BJ (cell line): ENCODE measurements at regions not wholly inside any gene's neighbourhood (a gene's known extent, or its start where the extent isn't known, plus 50 kb on each side); places are given as distances from the start of the nearest gene placed in this dataset.

ENCODE experiments used
- CTCF ChIA-PET: fragments of 350-600 bp; formaldehyde crosslinking; extraction: SDS; loops from one replicate; lab custom pipeline; 2021; ENCODE audit warnings: antibody characterized with exemption, inconsistent platforms; lab: Yijun Ruan, JAX
- POLR2A ChIA-PET: fragments of 300-600 bp; sonication (Branson Sonifier 250); formaldehyde crosslinking; extraction: SDS; loops from one replicate; lab custom pipeline; 2021; ENCODE audit warnings: antibody characterized with exemption; lab: Charles Lee
- DNase-seq: peaks from one replicate; pipeline ENCODE4 v3.0.0-alpha.2; 2011; ENCODE audit warnings: low read depth
- H3K27me3 ChIP-seq: 2 replicates; pipeline ENCODE4 v1.6.0; 2011; ENCODE audit warnings: low read length; ENCODE audit not compliant: control insufficient read depth, insufficient read depth
- H3K36me3 ChIP-seq: 2 replicates; pipeline ENCODE4 v1.5.1; 2011; ENCODE audit warnings: low read length; ENCODE audit not compliant: control insufficient read depth, insufficient read depth
- H3K4me3 ChIP-seq: 2 replicates; pipeline ENCODE4 v1.5.1; 2011; ENCODE audit warnings: low read depth, mild to moderate bottlenecking, control low read depth, low read length
- CTCF ChIP-seq: IDR thresholded peaks from 2 replicates; pipeline ENCODE4 v1.5.1; 2011; ENCODE audit warnings: low read depth, mild to moderate bottlenecking, control low read depth, inconsistent platforms, low read length, moderate library complexity; ENCODE audit not compliant: insufficient read depth

DNA sequence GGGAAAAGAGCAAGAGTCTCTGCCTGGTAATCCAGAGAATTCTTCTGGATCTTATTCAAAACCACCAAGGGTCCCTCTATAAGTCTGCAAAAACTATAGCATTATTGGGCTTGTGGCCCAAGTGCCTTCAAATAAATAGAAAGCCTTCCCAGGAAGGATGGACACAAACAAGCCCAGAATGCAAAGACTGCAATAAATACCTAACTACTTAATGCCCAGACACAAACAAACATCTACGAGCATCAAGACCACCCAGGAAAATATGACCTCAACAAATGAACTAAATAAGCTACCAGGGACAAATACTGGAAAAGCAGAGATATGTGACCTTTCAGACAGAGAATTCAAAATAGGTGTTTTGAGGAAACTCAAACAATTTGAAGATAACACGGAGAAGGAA is 355.8 kb upstream of the GRAMD2B start:
- TF ChIP-seq CTCF = no peak
- no peak for DNase-seq
- no peaks in the 10 kb centered on the region for H3K36me3 ChIP-seq
- no peak overlapping the region for H3K4me3 ChIP-seq
- ChIA-PET CTCF (no interaction called here), POLR2A (no interaction called here)
- no peaks in the 10 kb centered on the region for H3K27me3 ChIP-seq

DNA sequence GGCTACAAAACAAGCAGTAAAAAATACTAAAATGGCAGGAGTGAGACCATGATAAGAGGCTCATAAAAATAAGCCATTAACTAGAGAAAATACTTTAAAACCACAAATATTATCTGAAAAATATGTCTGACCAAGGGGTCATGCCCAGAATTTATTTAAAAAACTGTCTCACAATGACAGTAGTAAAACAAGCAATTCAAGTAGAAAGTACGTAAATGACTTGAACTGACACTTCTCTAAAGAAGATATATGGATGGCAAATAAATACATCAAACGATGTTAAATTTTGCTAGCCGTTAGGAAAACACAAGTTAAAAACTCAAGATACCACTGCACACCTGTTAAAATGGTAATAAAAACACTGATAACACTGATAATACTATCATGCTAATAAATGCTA is 353.9 kb upstream of the GRAMD2B start:
- H3K27me3 ChIP-seq = no peaks in the 10 kb centered on the region
- TF ChIP-seq CTCF = no peak
- DNase-seq = no peak
- H3K36me3 ChIP-seq = no peaks in the 10 kb centered on the region
- H3K4me3 ChIP-seq = no peak overlapping the region
- CTCF ChIA-PET = no interaction called here
- POLR2A ChIA-PET = no interaction called here

DNA sequence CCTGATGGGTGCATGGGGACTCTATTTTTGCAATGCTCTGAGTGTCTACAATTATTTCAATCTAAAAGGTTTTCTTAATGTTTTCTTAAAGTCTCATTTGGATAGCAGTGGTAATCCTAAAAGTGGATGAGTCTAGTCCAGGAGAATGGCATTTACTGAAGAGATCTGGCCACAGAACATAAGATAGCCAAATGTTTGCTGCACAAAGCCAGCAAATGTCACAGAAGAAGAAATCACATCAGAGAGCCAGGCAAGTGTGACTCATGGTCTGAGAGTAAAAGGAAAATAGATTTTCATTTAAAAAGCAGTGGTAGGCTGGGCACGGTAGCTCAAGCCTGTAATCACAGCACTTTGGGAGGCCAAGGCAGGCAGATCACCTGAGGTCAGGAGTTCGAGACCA is 352.7 kb upstream of the GRAMD2B start:
- DNase-seq = no peak
- H3K4me3 ChIP-seq = no peak overlapping the region
- ChIA-PET POLR2A (no interaction called here), CTCF (no interaction called here)
- no peaks in the 10 kb centered on the region for H3K27me3 ChIP-seq
- no peak for TF ChIP-seq CTCF
- H3K36me3 ChIP-seq = no peaks in the 10 kb centered on the region

DNA sequence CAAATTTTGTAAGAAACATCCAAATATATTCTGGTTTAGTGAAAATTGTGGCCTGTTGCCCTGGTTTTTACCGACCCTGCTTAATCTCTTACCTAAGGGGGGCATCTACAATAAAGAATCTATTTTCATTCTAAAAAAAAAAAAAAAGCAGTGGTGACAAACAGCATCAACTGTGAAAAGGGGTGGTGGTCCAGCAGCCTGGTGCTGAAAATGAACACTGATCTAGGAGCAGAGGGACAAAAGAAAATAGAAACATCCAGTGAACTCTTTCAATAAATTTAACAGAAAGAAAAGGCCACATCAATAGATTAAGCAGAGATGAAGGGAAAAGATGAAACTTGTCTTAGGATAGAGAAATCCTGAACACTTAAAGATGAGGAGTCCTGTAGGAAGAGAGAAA is 348.7 kb upstream of the GRAMD2B start:
- ChIA-PET POLR2A (no interaction called here), CTCF (no interaction called here)
- TF ChIP-seq CTCF = no peak
- no peak for DNase-seq
- Histone ChIP-seq H3K36me3 (no peaks in the 10 kb centered on the region), H3K4me3 (no peak overlapping the region), H3K27me3 (no peaks in the 10 kb centered on the region)

DNA sequence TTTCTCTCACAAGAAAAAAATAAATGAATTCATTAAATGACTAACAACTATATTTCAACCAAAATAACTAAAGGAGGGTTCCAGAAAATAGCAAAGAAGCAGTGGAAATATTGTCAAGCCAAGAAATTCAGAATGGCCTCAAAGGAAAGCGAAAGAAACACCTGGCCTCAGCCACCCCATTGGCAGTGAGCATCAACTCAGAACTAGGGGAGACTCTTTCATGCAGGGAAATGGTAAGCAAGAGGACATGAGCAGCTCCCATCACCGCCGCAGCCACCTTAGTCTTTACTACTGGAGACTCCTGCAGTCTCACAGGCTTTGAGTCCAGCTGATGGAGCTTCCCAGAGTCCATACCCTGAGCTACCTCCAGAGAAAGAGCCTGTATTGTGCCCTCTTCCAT is 343.9 kb upstream of the GRAMD2B start:
- Histone ChIP-seq H3K4me3 (no peak overlapping the region), H3K27me3 (no peaks in the 10 kb centered on the region), H3K36me3 (no peaks in the 10 kb centered on the region)
- DNase-seq = no peak
- TF ChIP-seq CTCF = no peak
- ChIA-PET POLR2A (no interaction called here), CTCF (no interaction called here)
